AG04450 (cell line): ENCODE measurements at regions not wholly inside any gene's neighbourhood (a gene's known extent, or its start where the extent isn't known, plus 50 kb on each side); places are given as distances from the start of the nearest gene placed in this dataset.

ENCODE experiments used
- CTCF ChIA-PET: fragments of 300-600, 350-600 bp; formaldehyde crosslinking; extraction: SDS; loops from one replicate; lab custom pipeline; 2022; ENCODE audit warnings: antibody characterized with exemption, inconsistent platforms; lab: Charles Lee
- POLR2A ChIA-PET: fragments of 350-600 bp; formaldehyde crosslinking; extraction: SDS; loops from one replicate; lab custom pipeline; 2021; ENCODE audit warnings: antibody characterized with exemption, inconsistent platforms; lab: Yijun Ruan, JAX
- DNase-seq: peaks from one replicate; pipeline ENCODE4 v3.0.0-alpha.2; 2011; ENCODE audit warnings: low read depth, low spot score
- H3K27ac ChIP-seq: one replicate; pipeline ENCODE4 v1.5.1; 2012; ENCODE audit warnings: low read depth, low read length, control low read depth
- H3K27me3 ChIP-seq: one replicate; pipeline ENCODE4 v1.6.0; 2012; ENCODE audit warnings: low read length; ENCODE audit not compliant: control insufficient read depth, insufficient read depth
- H3K4me3 ChIP-seq: 2 replicates; pipeline ENCODE4 v1.5.1; 2011; ENCODE audit warnings: mild to moderate bottlenecking, low read depth, low read length, control low read depth
- H3K9me3 ChIP-seq: 2 replicates; pipeline ENCODE4 v1.5.1; 2012; ENCODE audit warnings: low read length; ENCODE audit not compliant: control insufficient read depth, insufficient read depth
- TF ChIP-seq, protein P1 (sequence below): IDR thresholded peaks from 2 replicates; pipeline ENCODE4 v1.5.1; 2011; ENCODE audit warnings: low read depth, low read length, control low read depth, inconsistent platforms

DNA sequence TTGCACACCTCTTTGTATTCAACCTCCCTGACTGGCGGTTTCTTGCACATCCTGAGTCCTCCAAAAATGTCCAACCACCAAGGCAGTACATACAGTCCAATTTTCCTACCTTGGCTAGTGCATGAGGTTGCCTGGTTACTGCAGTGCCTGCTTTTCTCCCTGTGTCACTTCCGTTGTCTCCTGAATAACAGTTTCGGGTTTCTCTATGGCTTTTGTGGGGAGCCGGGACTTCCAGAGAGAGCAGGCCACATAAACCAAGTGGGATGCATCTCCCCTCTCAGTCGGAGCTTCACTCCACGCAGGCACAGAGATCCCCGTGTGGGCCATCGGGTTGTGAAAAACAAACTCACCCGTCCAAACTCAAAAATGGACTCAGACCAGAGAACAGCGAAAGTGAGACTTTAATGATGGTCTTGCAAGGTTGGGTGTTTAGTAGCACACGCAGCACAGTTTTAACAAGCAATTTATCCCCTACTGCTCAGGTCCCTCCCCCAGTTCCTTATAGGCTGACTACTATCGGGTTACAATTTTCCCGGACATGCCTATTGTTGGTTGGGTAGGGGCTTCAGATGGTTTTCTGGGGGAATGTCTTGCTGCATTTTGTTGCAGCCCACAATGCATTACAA, 173.1 kb downstream of the POU4F1 start:
- TF ChIP-seq, protein P1, sequence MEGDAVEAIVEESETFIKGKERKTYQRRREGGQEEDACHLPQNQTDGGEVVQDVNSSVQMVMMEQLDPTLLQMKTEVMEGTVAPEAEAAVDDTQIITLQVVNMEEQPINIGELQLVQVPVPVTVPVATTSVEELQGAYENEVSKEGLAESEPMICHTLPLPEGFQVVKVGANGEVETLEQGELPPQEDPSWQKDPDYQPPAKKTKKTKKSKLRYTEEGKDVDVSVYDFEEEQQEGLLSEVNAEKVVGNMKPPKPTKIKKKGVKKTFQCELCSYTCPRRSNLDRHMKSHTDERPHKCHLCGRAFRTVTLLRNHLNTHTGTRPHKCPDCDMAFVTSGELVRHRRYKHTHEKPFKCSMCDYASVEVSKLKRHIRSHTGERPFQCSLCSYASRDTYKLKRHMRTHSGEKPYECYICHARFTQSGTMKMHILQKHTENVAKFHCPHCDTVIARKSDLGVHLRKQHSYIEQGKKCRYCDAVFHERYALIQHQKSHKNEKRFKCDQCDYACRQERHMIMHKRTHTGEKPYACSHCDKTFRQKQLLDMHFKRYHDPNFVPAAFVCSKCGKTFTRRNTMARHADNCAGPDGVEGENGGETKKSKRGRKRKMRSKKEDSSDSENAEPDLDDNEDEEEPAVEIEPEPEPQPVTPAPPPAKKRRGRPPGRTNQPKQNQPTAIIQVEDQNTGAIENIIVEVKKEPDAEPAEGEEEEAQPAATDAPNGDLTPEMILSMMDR: no peak
- POLR2A ChIA-PET: no interaction called here
- no peak overlapping the region for H3K4me3 ChIP-seq

DNA sequence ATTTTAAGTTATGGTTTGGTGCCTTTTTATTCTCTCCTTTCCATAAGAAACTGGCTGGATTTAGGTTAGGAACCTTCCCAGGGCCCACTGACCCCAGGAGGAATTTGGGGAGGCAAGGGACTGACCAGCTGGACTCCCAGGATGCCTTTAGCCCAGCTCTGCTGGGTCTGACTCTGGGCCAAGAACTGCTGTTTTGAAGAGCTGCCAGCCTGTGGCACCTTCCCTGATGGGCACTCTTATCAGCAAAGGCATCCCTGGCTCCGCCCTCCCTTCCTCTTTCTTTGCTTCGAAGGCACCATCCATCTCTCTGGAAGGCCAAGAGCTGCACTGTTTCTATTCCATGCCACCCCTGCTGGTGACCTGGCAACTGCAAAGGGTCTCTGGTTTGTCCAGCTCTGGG, 174.7 kb downstream of the POU4F1 start:
- peaks cover 5% of the 10 kb centered on the region for H3K27me3 ChIP-seq
- H3K4me3 ChIP-seq: no peak overlapping the region
- TF ChIP-seq, protein P1: no peak
- no peak overlapping the region for H3K27ac ChIP-seq
- DNase-seq: no peak
- ChIA-PET CTCF (interaction anchor here (0.6 kb wide), 1 partner anchor 177 kb away, joined by 3 read pairs; no protein-coding TSS in a partner anchor), POLR2A (no interaction called here)
- no peaks in the 10 kb centered on the region for H3K9me3 ChIP-seq

More for the DNA sequence above, 173.1 kb downstream of the POU4F1 start:
- no peak for DNase-seq
- Histone ChIP-seq H3K9me3 (no peaks in the 10 kb centered on the region), H3K27ac (no peak overlapping the region), H3K27me3 (peaks cover 5% of the 10 kb centered on the region)
- CTCF ChIA-PET: no interaction called here

DNA sequence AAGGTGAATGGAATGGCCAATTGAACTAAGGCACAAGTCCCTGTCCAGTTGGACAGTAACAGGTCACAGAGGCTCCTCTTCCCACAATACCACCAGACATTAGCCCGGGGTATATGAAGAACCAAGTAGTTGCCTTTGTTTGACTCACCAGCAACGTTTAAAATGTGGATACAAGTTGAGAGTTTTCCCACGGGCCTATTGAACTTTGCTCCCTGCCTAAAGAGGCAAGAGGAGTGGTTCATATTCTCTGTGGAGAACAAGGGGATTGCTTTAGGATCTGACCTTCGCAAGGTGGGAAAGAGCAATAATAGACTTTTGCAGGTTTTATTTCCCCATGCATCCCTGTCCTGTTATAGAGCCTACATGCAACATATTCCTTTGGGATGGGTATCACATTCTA, 177.2 kb downstream of the POU4F1 start:
- H3K9me3 ChIP-seq: no peaks in the 10 kb centered on the region
- TF ChIP-seq, protein P1: no peak
- H3K27me3 ChIP-seq: peaks cover 5% of the 10 kb centered on the region
- DNase-seq: no peak
- ChIA-PET CTCF (no interaction called here), POLR2A (no interaction called here)
- no peak overlapping the region for H3K4me3 ChIP-seq
- no peak overlapping the region for H3K27ac ChIP-seq

- no peak overlapping the region for H3K4me3 ChIP-seq
- ChIA-PET POLR2A (no interaction called here), CTCF (no interaction called here)
- H3K9me3 ChIP-seq: no peaks in the 10 kb centered on the region
- TF ChIP-seq, protein P1: no peak
- no peak overlapping the region for H3K27ac ChIP-seq
- DNase-seq: no peak
- H3K27me3 ChIP-seq: no peaks in the 10 kb centered on the region
Observed at GRCh38 chr13:78420814-78421213, 182.5 kb downstream of the POU4F1 start.

DNA sequence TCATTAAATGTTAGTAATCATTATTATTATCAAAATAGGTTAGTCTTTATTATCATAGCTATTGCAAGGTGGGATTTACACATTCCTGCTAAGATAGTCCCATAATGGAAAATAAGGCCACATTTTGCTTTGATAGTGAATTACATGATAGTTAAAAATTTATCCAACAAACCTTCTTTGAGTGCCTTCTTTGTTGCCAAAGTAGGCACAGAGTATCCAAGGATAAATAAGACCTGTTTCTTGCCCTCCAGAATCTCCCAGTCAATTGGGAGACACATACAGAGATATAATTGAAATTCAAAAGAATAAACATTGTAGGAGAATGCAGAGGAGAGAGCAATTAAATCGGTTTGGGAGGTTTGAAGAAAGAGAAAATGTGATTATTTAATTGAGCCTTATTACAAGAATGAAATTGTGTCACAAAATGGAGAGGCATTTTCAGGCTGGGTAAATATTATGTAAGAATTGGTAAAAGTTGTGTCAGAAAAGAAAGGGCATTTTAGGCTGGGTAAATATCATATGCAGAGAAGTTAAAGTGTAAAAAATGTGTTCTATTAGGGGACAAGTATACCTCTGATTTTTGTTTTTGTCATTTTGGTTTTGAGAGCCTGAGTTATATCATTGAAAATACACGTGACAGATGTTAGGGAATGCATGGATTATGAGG, 189.3 kb downstream of the POU4F1 start:
- Histone ChIP-seq H3K27me3 (no peaks in the 10 kb centered on the region), H3K4me3 (no peak overlapping the region), H3K27ac (no peak overlapping the region), H3K9me3 (no peaks in the 10 kb centered on the region)
- TF ChIP-seq, protein P1: no peak
- CTCF ChIA-PET: interaction anchor here (0.9 kb wide), 1 partner anchor 173 kb away, joined by 3 read pairs; no protein-coding TSS in a partner anchor
- no peak for DNase-seq
- POLR2A ChIA-PET: no interaction called here
